K562 (cell line): ENCODE measurements at regions not wholly inside any gene's neighbourhood (a gene's known extent, or its start where the extent isn't known, plus 50 kb on each side); places are given as distances from the start of the nearest gene placed in this dataset.

Source experiments
- ATAC-seq: fragments of 200-7000 bp; cut with Tn5 transposase; 3 replicates; pipeline ENCODE4 v1.9.1; 2020; ENCODE audit warnings: moderate library complexity
- BruUV-seq: library from RNA; stranded (reverse); fragments of 400-500 nt; replicated peaks from 2 replicates; lab custom pipeline; 2021; lab: Mats Ljungman, UMichigan
- CTCF ChIA-PET: fragments of 300-600 bp; formaldehyde crosslinking; extraction: SDS; loops from one replicate; lab custom pipeline; 2021; ENCODE audit warnings: low intra/inter-chr PET ratio; lab: Yijun Ruan, JAX
- POLR2A ChIA-PET: fragments of 300-600, 350-650 bp; sonication (Branson Sonifier 250); formaldehyde crosslinking; extraction: SDS; loops from one replicate; lab custom pipeline; 2021; ENCODE audit warnings: antibody characterized with exemption, inconsistent platforms; lab: Yijun Ruan, JAX
- DNase-seq, 4 experiments: peaks; one replicate each; pipeline versions ENCODE4 v3.0.0 to v3.0.0-alpha.2; 2011 to 2018; ENCODE audit warnings: low spot score in 3 of 4, mixed read lengths in 3 of 4; ENCODE audit errors: extremely low read depth in 1 of 4
- FAIRE-seq: peaks from 2 replicates; lab custom pipeline; 2011; peaks lifted over from hg19 to GRCh38; lab: Jason Lieb, UNC
- H2AFZ ChIP-seq: 2 replicates; pipeline ENCODE4 v1.6.0; 2011; ENCODE audit warnings: low read depth, low read length, control low read depth, inconsistent platforms
- H3K27ac ChIP-seq: fragments of 200-600 bp; 3 replicates; pipeline ENCODE4 v1.8.0; 2011; ENCODE audit warnings: low read depth, mild to moderate bottlenecking, control low read depth, inconsistent platforms, low read length, moderate library complexity, mixed read lengths; ENCODE audit errors: extremely low read depth
- H3K27me3 ChIP-seq, 2 experiments: fragments of 300-600 bp in 1 of 2; 2 replicates in 1 of 2; 3 replicates in 1 of 2; pipeline versions ENCODE4 v1.6.0 to v1.8.0; 2011; ENCODE audit warnings: inconsistent platforms in 2 of 2, low read length in 2 of 2, mild to moderate bottlenecking in 1 of 2, mixed read lengths in 1 of 2, moderate library complexity in 1 of 2; ENCODE audit not compliant: control insufficient read depth in 2 of 2, insufficient read depth in 2 of 2
- H3K36me3 ChIP-seq: fragments of 300-600 bp; 3 replicates; pipeline ENCODE4 v1.8.0; 2011; ENCODE audit warnings: mild to moderate bottlenecking, low read length, inconsistent platforms; ENCODE audit not compliant: control insufficient read depth, insufficient read depth
- H3K4me1 ChIP-seq, 2 experiments: fragments of 200-600 bp in 1 of 2; replicated peaks in 1 of 2; 2 replicates in 1 of 2; 3 replicates in 1 of 2; pipeline versions ENCODE4 v1.5.1 to v1.8.0; 2011; ENCODE audit warnings: inconsistent platforms in 2 of 2, low read length in 2 of 2, mild to moderate bottlenecking in 1 of 2, mixed read lengths in 1 of 2, moderate library complexity in 1 of 2; ENCODE audit not compliant: control insufficient read depth in 2 of 2, insufficient read depth in 2 of 2
- H3K4me2 ChIP-seq: 2 replicates; pipeline ENCODE4 v1.6.1; 2011; ENCODE audit warnings: low read length, control low read depth, inconsistent platforms, mixed read lengths; ENCODE audit not compliant: insufficient read depth
- H3K4me3 ChIP-seq: fragments of 200-600 bp; sonication (generic), shearing (Covaris generic); 2 replicates; pipeline ENCODE4 v1.5.1; 2016; ENCODE audit warnings: control low read depth, inconsistent platforms
- H3K79me2 ChIP-seq: fragments of 200-600 bp; 3 replicates; pipeline ENCODE4 v1.8.0; 2011; ENCODE audit warnings: low read length, inconsistent platforms; ENCODE audit not compliant: control insufficient read depth, insufficient read depth
- H3K9ac ChIP-seq, 2 experiments: 2 replicates each; pipeline versions ENCODE4 v1.6.0 to v1.6.1; 2011; ENCODE audit warnings: low read depth in 2 of 2, low read length in 2 of 2, control low read depth in 1 of 2, inconsistent platforms in 1 of 2, mild to moderate bottlenecking in 1 of 2, mixed read lengths in 1 of 2; ENCODE audit not compliant: insufficient read depth in 1 of 2
- H3K9me1 ChIP-seq: one replicate; pipeline ENCODE4 v1.6.0; 2011; ENCODE audit warnings: inconsistent platforms, mild to moderate bottlenecking, low read length, moderate library complexity; ENCODE audit not compliant: control insufficient read depth, insufficient read depth
- H3K9me3 ChIP-seq: replicated peaks from 2 replicates; pipeline ENCODE4 v1.5.1; 2011; ENCODE audit warnings: low read depth, low read length, inconsistent platforms; ENCODE audit not compliant: control insufficient read depth, insufficient read depth
- H4K20me1 ChIP-seq: replicated peaks from 2 replicates; pipeline ENCODE4 v1.6.1; 2011; ENCODE audit warnings: low read length, inconsistent platforms, mixed read lengths; ENCODE audit not compliant: control insufficient read depth, insufficient read depth
- BRD4 ChIP-seq: fragments of 200-600 bp; sonication (generic); IDR thresholded peaks from 2 replicates; pipeline ENCODE4 v1.6.1; 2017; ENCODE audit warnings: inconsistent platforms
- CC2D1A ChIP-seq: fragments of 450-650 bp; IDR thresholded peaks from 2 replicates; pipeline ENCODE4 v1.6.1; 2017; ENCODE audit warnings: mild to moderate bottlenecking
- HNRNPLL ChIP-seq: fragments of 200-400 bp; formaldehyde crosslinking; IDR thresholded peaks from 2 replicates; pipeline ENCODE4 v1.6.1; 2017; ENCODE audit warnings: low read length, low read depth, mild to moderate bottlenecking; ENCODE audit not compliant: poor library complexity, severe bottlenecking
- IRF2 ChIP-seq: sonication (generic); formaldehyde crosslinking; IDR thresholded peaks from 2 replicates; pipeline ENCODE4 v1.8.1; 2022; ENCODE audit warnings: mild to moderate bottlenecking, missing genetic modification reagents
- NCOA2 ChIP-seq, 2 experiments: fragments of 450-650 bp; IDR thresholded peaks; 2 replicates each; pipeline ENCODE4 v1.6.1; 2018; ENCODE audit warnings: mild to moderate bottlenecking in 2 of 2, moderate library complexity in 1 of 2; ENCODE audit not compliant: partially characterized antibody in 2 of 2
- NFE2L1 ChIP-seq: fragments of 450-650 bp; IDR thresholded peaks from 2 replicates; pipeline ENCODE4 v1.6.1; 2016; ENCODE audit warnings: missing genetic modification characterization, low read depth, mild to moderate bottlenecking, missing compliant biosample characterization, moderate library complexity, borderline replicate concordance
- PHF21A ChIP-seq: fragments of 450-650 bp; IDR thresholded peaks from 2 replicates; pipeline ENCODE4 v1.6.1; 2017; ENCODE audit warnings: low read depth, borderline replicate concordance
- SLC30A9 ChIP-seq: fragments of 250-450 bp; sonication (Bioruptor Pico); IDR thresholded peaks from 2 replicates; pipeline ENCODE4 v1.8.0; 2022; ENCODE audit warnings: mild to moderate bottlenecking, moderate library complexity
- UBTF ChIP-seq, 2 experiments: IDR thresholded peaks; 2 replicates each; pipeline ENCODE4 v1.6.1; 2012; ENCODE audit warnings: improper control_type of control experiment in 2 of 2, low read depth in 2 of 2, low read length in 2 of 2, borderline replicate concordance in 1 of 2
- ZBTB7A ChIP-seq: IDR thresholded peaks from 2 replicates; pipeline ENCODE4 v1.6.1; 2011; ENCODE audit warnings: low read depth, mild to moderate bottlenecking, low read length, moderate library complexity, borderline replicate concordance; ENCODE audit not compliant: control insufficient read depth
- ZFP91 ChIP-seq: sonication (generic); formaldehyde crosslinking; IDR thresholded peaks from 2 replicates; pipeline ENCODE4 v1.8.0; 2022; ENCODE audit warnings: mild to moderate bottlenecking, missing genetic modification reagents
- ZNF23 ChIP-seq: fragments of 250-450 bp; sonication (Bioruptor Pico); IDR thresholded peaks from 2 replicates; pipeline ENCODE4 v1.4.0; 2020; ENCODE audit warnings: mild to moderate bottlenecking
- ZNF561 ChIP-seq: fragments of 450-650 bp; formaldehyde crosslinking; conservative IDR thresholded peaks from 2 replicates; pipeline ENCODE4 v1.4.0; 2020; ENCODE audit warnings: mild to moderate bottlenecking, moderate library complexity
- WGBS: fragments of 100-300 bp; shearing (Covaris generic); methylation state at CpG from one replicate; pipeline ENCODE4 v1.1.6; 2016; ENCODE audit warnings: low coverage, mixed read lengths; ENCODE audit not compliant: insufficient coverage; ENCODE audit errors: missing lambda C conversion rate; 5-methylcytosine and 5-hydroxymethylcytosine counted together
- in situ Hi-C: fragments of 300-500 bp; cut with MboI; formaldehyde crosslinking; loops from 4 replicates; pipeline ENCODE4 v1.15.0; 2018; ENCODE audit warnings: inconsistent platforms, mixed read lengths
- intact Hi-C: fragments of 100-400 bp; cut with micrococcal nuclease; formaldehyde crosslinking; loops from 2 replicates; pipeline ENCODE4 v1.14.2; 2022
- TF ChIP-seq, protein P1 (sequence below), 2 experiments: IDR thresholded peaks in 1 of 2; conservative IDR thresholded peaks in 1 of 2; 2 replicates each; pipeline ENCODE4 v1.6.1; 2016; ENCODE audit warnings: low read depth in 2 of 2, mild to moderate bottlenecking in 1 of 2, missing compliant biosample characterization in 1 of 2, missing genetic modification characterization in 1 of 2, moderate library complexity in 1 of 2
- TF ChIP-seq, protein P2 (sequence below): fragments of 450-650 bp; formaldehyde crosslinking; IDR thresholded peaks from 2 replicates; pipeline ENCODE4 v1.4.0; 2020; ENCODE audit warnings: mild to moderate bottlenecking, mixed read lengths

GRCh38 chr2:114283774-114284173, 158.7 kb upstream of the DPP10 start:
- ChIA-PET CTCF (no interaction called here), POLR2A (no interaction called here)
- ATAC-seq (no peak), DNase-seq (no peak), FAIRE-seq (no peak)
- Histone ChIP-seq H3K79me2 (no peaks in the 10 kb centered on the region), H4K20me1 (no peaks in the 10 kb centered on the region), H3K27ac (no peak overlapping the region), H3K4me3 (no peak overlapping the region), H3K9me1 (no peaks in the 10 kb centered on the region), H3K4me1 (no peaks in the 10 kb centered on the region), H3K9ac (no peak overlapping the region), H3K36me3 (no peaks in the 10 kb centered on the region), H2AFZ (no peak overlapping the region), H3K4me2 (no peak overlapping the region), H3K9me3 (no peaks in the 10 kb centered on the region), H3K27me3 (no peaks in the 10 kb centered on the region)
- intact Hi-C loops (no loop called here), in situ Hi-C loops (no loop called here)
- 0% methylated on average over 5 of the region's 5 CpGs for WGBS
- TF ChIP-seq NCOA2 (IDR thresholded peaks at IDR 0.05; ENCODE audit: partially characterized antibody in 2 of 2) (no peak), ZFP91 (CRISPR knock-in tag) (no peak), IRF2 (CRISPR knock-in tag) (no peak), ZNF23 (no peak), HNRNPLL (no peak), UBTF (IDR thresholded peaks at IDR 0.05; ENCODE audit: borderline replicate concordance in 1 of 2, low read depth in 2 of 2, low read length in 2 of 2) (no peak), PHF21A (no peak), BRD4 (no peak), ZBTB7A (no peak), SLC30A9 (no peak), ZNF561 (CRISPR knock-in tag) (no peak), NFE2L1 (tag) (no peak), CC2D1A (no peak)
- TF ChIP-seq, protein P1, sequence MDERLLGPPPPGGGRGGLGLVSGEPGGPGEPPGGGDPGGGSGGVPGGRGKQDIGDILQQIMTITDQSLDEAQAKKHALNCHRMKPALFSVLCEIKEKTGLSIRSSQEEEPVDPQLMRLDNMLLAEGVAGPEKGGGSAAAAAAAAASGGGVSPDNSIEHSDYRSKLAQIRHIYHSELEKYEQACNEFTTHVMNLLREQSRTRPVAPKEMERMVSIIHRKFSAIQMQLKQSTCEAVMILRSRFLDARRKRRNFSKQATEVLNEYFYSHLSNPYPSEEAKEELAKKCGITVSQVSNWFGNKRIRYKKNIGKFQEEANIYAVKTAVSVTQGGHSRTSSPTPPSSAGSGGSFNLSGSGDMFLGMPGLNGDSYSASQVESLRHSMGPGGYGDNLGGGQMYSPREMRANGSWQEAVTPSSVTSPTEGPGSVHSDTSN (CRISPR knock-in tag; IDR thresholded peaks at IDR 0.05; ENCODE audit: low read depth): no peak
- TF ChIP-seq, protein P1 (tag; conservative IDR thresholded peaks at IDR 0.05; ENCODE audit: low read depth): no peak
- TF ChIP-seq, protein P2, sequence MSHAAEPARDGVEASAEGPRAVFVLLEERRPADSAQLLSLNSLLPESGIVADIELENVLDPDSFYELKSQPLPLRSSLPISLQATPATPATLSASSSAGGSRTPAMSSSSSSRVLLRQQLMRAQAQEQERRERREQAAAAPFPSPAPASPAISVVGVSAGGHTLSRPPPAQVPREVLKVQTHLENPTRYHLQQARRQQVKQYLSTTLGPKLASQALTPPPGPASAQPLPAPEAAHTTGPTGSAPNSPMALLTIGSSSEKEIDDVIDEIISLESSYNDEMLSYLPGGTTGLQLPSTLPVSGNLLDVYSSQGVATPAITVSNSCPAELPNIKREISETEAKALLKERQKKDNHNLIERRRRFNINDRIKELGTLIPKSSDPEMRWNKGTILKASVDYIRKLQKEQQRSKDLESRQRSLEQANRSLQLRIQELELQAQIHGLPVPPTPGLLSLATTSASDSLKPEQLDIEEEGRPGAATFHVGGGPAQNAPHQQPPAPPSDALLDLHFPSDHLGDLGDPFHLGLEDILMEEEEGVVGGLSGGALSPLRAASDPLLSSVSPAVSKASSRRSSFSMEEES: no peak
- no TSS peak for BruUV-seq
